Stimulated activated CD8-positive, alpha-beta memory T cell treated with anti-CD3 and anti-CD28 coated beads, Interleukin-4, amount 100 ng/mL, for 4 hours (primary cell): ENCODE measurements at regions not wholly inside any gene's neighbourhood (a gene's known extent, or its start where the extent isn't known, plus 50 kb on each side); places are given as distances from the start of the nearest gene placed in this dataset.

Experiments
- DNase-seq, 2 donors: peaks; one replicate each; pipeline ENCODE4 v3.0.0-alpha.2; 2020; ENCODE audit warnings: low read depth in 2 of 2, low spot score in 1 of 2

GRCh38 chr6:43984442-43985321 is 142.6 kb downstream of the MRPL14 start:
- DNase-seq = no peak

GRCh38 chr6:43983632-43984031 is 143.6 kb downstream of the MRPL14 start:
- no peak for DNase-seq

GRCh38 chr6:43983191-43983590 is 144.1 kb downstream of the MRPL14 start:
- DNase-seq = no peak

GRCh38 chr6:43982084-43982625 is 145.1 kb downstream of the MRPL14 start:
- DNase-seq = no peak

- DNase-seq = no peak
Observed at GRCh38 chr6:43981363-43981990, 145.8 kb downstream of the MRPL14 start.

GRCh38 chr6:43980004-43980795 is 147.1 kb downstream of the MRPL14 start:
- no peak for DNase-seq

- DNase-seq = no peak
Observed at GRCh38 chr6:43979525-43979924, 147.7 kb downstream of the MRPL14 start.

GRCh38 chr6:43978473-43979346 is 148.5 kb downstream of the MRPL14 start:
- DNase-seq = no peak

GRCh38 chr6:43977404-43978111 is 149.7 kb downstream of the MRPL14 start:
- no peak for DNase-seq

GRCh38 chr6:43976706-43977403 is 150.4 kb downstream of the MRPL14 start:
- no peak for DNase-seq

GRCh38 chr6:43974643-43975230 is 152.5 kb downstream of the MRPL14 start:
- DNase-seq = no peak

- no peak for DNase-seq
Observed at GRCh38 chr6:43973357-43973756, 153.9 kb downstream of the MRPL14 start.

GRCh38 chr6:43972913-43973300 is 154.3 kb downstream of the MRPL14 start:
- no peak for DNase-seq

- no peak for DNase-seq
Observed at GRCh38 chr6:43972179-43972912, 154.9 kb downstream of the MRPL14 start.

GRCh38 chr6:43971776-43972126 is 155.5 kb downstream of the MRPL14 start:
- DNase-seq = no peak

GRCh38 chr6:43970913-43971775 is 156.1 kb downstream of the MRPL14 start:
- DNase-seq = no peak
